NCI-H187 treated with DMSO at 0.1 percent for 48 hours (cell line): ENCODE measurements at regions not wholly inside any gene's neighbourhood (a gene's known extent, or its start where the extent isn't known, plus 50 kb on each side); places are given as distances from the start of the nearest gene placed in this dataset.

Experiments used
- DNase-seq: peaks from one replicate; lab custom pipeline; 2025; lab: John Stamatoyannopoulos, UW

- no peak for DNase-seq
Observed at GRCh38 chr18:26741758-26742157, 123.7 kb downstream of the AQP4 start.

GRCh38 chr18:26741048-26741447 lies 124.5 kb downstream of the AQP4 start:
- DNase-seq: no peak

GRCh38 chr18:26740396-26740795 lies 125.1 kb downstream of the AQP4 start:
- no peak for DNase-seq

GRCh38 chr18:26738706-26739105 lies 126.8 kb downstream of the AQP4 start:
- no peak for DNase-seq

GRCh38 chr18:26736301-26736700 lies 129.2 kb downstream of the AQP4 start:
- DNase-seq: no peak

- no peak for DNase-seq
Observed at GRCh38 chr18:26734760-26735159, 130.7 kb downstream of the AQP4 start.

- no peak for DNase-seq
Observed at GRCh38 chr18:26729449-26729848, 136.1 kb downstream of the AQP4 start.

GRCh38 chr18:26729008-26729407 lies 136.5 kb downstream of the AQP4 start:
- DNase-seq: no peak

- no peak for DNase-seq
Observed at GRCh38 chr18:26723981-26724380, 141.5 kb downstream of the AQP4 start.

- DNase-seq: no peak
Observed at GRCh38 chr18:26722565-26722931, 143.0 kb downstream of the AQP4 start.

GRCh38 chr18:26721854-26722564 lies 143.5 kb downstream of the AQP4 start:
- no peak for DNase-seq

- no peak for DNase-seq
Observed at GRCh38 chr18:26719896-26720295, 145.6 kb downstream of the AQP4 start.

- DNase-seq: no peak
Observed at GRCh38 chr18:26717123-26717719, 148.3 kb downstream of the AQP4 start.

GRCh38 chr18:26714739-26715138 lies 150.8 kb downstream of the AQP4 start:
- no peak for DNase-seq

- no peak for DNase-seq
Observed at GRCh38 chr18:26711756-26712155, 153.8 kb downstream of the AQP4 start.

GRCh38 chr18:26710470-26711096 lies 154.9 kb downstream of the AQP4 start:
- DNase-seq: no peak

- no peak for DNase-seq
Observed at GRCh38 chr18:26709897-26710296, 155.6 kb downstream of the AQP4 start.

GRCh38 chr18:26708806-26709716 lies 156.4 kb downstream of the AQP4 start:
- no peak for DNase-seq

- DNase-seq: no peak
Observed at GRCh38 chr18:26706911-26707351, 158.6 kb downstream of the AQP4 start.

- no peak for DNase-seq
Observed at GRCh38 chr18:26705757-26706156, 157.4 kb upstream of the KCTD1 start.

- no peak for DNase-seq
Observed at GRCh38 chr18:26703170-26703930, 155.0 kb upstream of the KCTD1 start.

- DNase-seq: no peak
Observed at GRCh38 chr18:26702086-26702485, 153.7 kb upstream of the KCTD1 start.
